Left ventricle myocardium inferior (tissue), 1 donor: ENCODE measurements at regions not wholly inside any gene's neighbourhood (a gene's known extent, or its start where the extent isn't known, plus 50 kb on each side); places are given as distances from the start of the nearest gene placed in this dataset.

Source experiments
- DNase-seq: peaks from one replicate; pipeline ENCODE4 v3.0.0-alpha.2; 2020
- H3K27ac ChIP-seq: fragments of 200-600 bp; replicated peaks from 2 replicates; pipeline ENCODE4 v1.8.0; 2021
- H3K27me3 ChIP-seq: fragments of 200-600 bp; 2 replicates; pipeline ENCODE4 v1.8.0; 2021; ENCODE audit warnings: low read depth
- H3K36me3 ChIP-seq: fragments of 200-600 bp; 2 replicates; pipeline ENCODE4 v1.8.0; 2021
- H3K4me1 ChIP-seq: fragments of 200-600 bp; 2 replicates; pipeline ENCODE4 v1.8.0; 2021
- H3K4me3 ChIP-seq: fragments of 200-600 bp; 2 replicates; pipeline ENCODE4 v1.8.0; 2021; ENCODE audit warnings: mild to moderate bottlenecking, moderate library complexity
- H3K9me3 ChIP-seq: fragments of 200-600 bp; replicated peaks from 2 replicates; pipeline ENCODE4 v1.8.0; 2021
- intact Hi-C: fragments of 100-400 bp; cut with micrococcal nuclease; formaldehyde crosslinking; loops from one replicate; pipeline ENCODE4 v1.11.0; 2022
- TF ChIP-seq, protein P1 (sequence below): fragments of 200-600 bp; IDR thresholded peaks from 2 replicates; pipeline ENCODE4 v1.8.0; 2021; ENCODE audit warnings: antibody characterized with exemption, mild to moderate bottlenecking, borderline replicate concordance
- donor health status: DM: no; HTN: yes; CAD: no; lungs with severe emphysema.

DNA sequence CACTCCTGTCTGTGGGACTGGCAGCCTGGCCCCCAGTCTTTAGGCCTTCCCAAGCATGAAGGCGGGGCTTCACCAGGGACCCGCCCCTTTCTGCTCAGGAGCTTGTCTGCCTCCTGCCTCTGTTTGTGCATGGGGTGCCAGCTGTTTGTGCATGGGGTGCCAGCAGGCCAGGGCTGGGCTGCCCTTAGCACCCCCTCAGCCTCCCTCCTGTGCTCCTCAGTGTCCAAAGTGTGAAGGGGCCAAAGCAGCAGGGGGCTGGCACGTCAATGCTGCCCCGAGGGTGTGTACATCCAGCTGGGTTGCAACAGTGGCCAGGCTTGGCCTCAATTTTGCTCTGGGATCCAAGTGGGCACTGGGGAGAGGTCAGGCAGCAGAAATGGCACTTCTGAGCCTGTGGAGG, 298.0 kb upstream of the GALNT5 start:
- no peaks in the 10 kb centered on the region for H3K27me3 ChIP-seq
- no peak for DNase-seq
- intact Hi-C loops, result no loop called here
- no peaks in the 10 kb centered on the region for H3K36me3 ChIP-seq
- peaks cover 38% of the 10 kb centered on the region for H3K9me3 ChIP-seq
- no peak overlapping the region for H3K4me3 ChIP-seq
- H3K4me1 ChIP-seq, result no peaks in the 10 kb centered on the region
- TF ChIP-seq, protein P1, sequence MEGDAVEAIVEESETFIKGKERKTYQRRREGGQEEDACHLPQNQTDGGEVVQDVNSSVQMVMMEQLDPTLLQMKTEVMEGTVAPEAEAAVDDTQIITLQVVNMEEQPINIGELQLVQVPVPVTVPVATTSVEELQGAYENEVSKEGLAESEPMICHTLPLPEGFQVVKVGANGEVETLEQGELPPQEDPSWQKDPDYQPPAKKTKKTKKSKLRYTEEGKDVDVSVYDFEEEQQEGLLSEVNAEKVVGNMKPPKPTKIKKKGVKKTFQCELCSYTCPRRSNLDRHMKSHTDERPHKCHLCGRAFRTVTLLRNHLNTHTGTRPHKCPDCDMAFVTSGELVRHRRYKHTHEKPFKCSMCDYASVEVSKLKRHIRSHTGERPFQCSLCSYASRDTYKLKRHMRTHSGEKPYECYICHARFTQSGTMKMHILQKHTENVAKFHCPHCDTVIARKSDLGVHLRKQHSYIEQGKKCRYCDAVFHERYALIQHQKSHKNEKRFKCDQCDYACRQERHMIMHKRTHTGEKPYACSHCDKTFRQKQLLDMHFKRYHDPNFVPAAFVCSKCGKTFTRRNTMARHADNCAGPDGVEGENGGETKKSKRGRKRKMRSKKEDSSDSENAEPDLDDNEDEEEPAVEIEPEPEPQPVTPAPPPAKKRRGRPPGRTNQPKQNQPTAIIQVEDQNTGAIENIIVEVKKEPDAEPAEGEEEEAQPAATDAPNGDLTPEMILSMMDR, result no peak
- no peak overlapping the region for H3K27ac ChIP-seq

GRCh38 chr2:156982615-156983014, 274.9 kb upstream of the GALNT5 start:
- TF ChIP-seq, protein P1, result no peak
- H3K27me3 ChIP-seq, result no peaks in the 10 kb centered on the region
- no peaks in the 10 kb centered on the region for H3K4me1 ChIP-seq
- H3K4me3 ChIP-seq, result no peak overlapping the region
- DNase-seq, result no peak
- H3K36me3 ChIP-seq, result no peaks in the 10 kb centered on the region
- H3K27ac ChIP-seq, result no peak overlapping the region
- no peaks in the 10 kb centered on the region for H3K9me3 ChIP-seq
- intact Hi-C loops, result no loop called here

- Histone ChIP-seq H3K9me3 (no peaks in the 10 kb centered on the region), H3K4me1 (no peaks in the 10 kb centered on the region), H3K36me3 (no peaks in the 10 kb centered on the region), H3K27ac (no peak overlapping the region), H3K27me3 (no peaks in the 10 kb centered on the region), H3K4me3 (no peak overlapping the region)
- TF ChIP-seq, protein P1, result no peak
- intact Hi-C loops, result no loop called here
- no peak for DNase-seq
These were observed 271.0 kb upstream of the GALNT5 start for GRCh38 chr2:156986339-156986988.

GRCh38 chr2:156999661-157000060, 257.8 kb upstream of the GALNT5 start:
- no peak overlapping the region for H3K27ac ChIP-seq
- H3K4me3 ChIP-seq, result no peak overlapping the region
- TF ChIP-seq, protein P1, result no peak
- intact Hi-C loops, result no loop called here
- H3K9me3 ChIP-seq, result peaks cover 14% of the 10 kb centered on the region
- no peaks in the 10 kb centered on the region for H3K36me3 ChIP-seq
- no peaks in the 10 kb centered on the region for H3K4me1 ChIP-seq
- H3K27me3 ChIP-seq, result no peaks in the 10 kb centered on the region
- no peak for DNase-seq

DNA sequence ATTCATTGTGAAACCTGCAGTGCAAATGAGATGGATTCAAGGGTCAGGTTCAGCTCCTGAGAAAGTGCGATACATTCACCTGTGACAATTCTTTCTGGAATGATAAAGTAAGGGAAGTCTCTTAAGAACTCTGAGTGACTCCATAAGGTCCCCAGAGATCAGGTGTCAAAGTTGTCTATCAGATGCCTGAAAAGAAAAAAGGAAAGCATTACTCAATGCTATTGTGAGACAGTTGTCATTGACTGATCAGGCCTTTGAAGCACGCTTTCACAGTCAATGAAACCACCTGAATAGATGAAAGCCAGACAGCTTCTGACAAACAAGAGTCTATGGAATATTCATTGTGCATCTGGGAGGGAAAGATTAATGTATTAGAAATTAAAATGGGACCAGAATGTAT, 252.7 kb upstream of the GALNT5 start:
- Histone ChIP-seq H3K27ac (no peak overlapping the region), H3K27me3 (no peaks in the 10 kb centered on the region), H3K36me3 (no peaks in the 10 kb centered on the region), H3K4me3 (no peak overlapping the region), H3K4me1 (no peaks in the 10 kb centered on the region), H3K9me3 (peaks cover 14% of the 10 kb centered on the region)
- TF ChIP-seq, protein P1, result no peak
- no peak for DNase-seq
- intact Hi-C loops, result no loop called here
